ENCODE measurements at regions not wholly inside any gene's neighbourhood (a gene's known extent, or its start where the extent isn't known, plus 50 kb on each side); places are given as distances from the start of the nearest gene placed in this dataset. TPM values are rescaled to one million over a fixed set of nuclear protein-coding genes. Genes with fewer than 3 reads are reported as not detected.

GRCh38 chr1:227372726-227373130, 54.4 kb upstream of the CDC42BPA start:
- DNase-seq (ENCODE audit: low spot score): no peak
- no peak for TF ChIP-seq CTCF (IDR thresholded peaks at IDR 0.05)
- ATAC-seq (ENCODE audit: low FRiP score): no peak

GRCh38 chr1:227370533-227371254, 52.4 kb upstream of the CDC42BPA start:
- ATAC-seq (ENCODE audit: low FRiP score) (no peak), DNase-seq (ENCODE audit: low spot score) (no peak)
- TF ChIP-seq CTCF (IDR thresholded peaks at IDR 0.05): no peak

GRCh38 chr1:227369102-227369760, 50.9 kb upstream of the CDC42BPA start:
- ATAC-seq (ENCODE audit: low FRiP score): no peak
- TF ChIP-seq CTCF (IDR thresholded peaks at IDR 0.05): no peak
- no peak for DNase-seq (ENCODE audit: low spot score)

Small RNA genes in the stretch of these regions (small RNA-seq; reads per million reads assigned to genes)
- gene AL451054.2 (not detected), gene BTF3P9 (not detected)

Data from omental fat pad (tissue), 3 donors.